HCT116 (cell line): ENCODE measurements at regions not wholly inside any gene's neighbourhood (a gene's known extent, or its start where the extent isn't known, plus 50 kb on each side); places are given as distances from the start of the nearest gene placed in this dataset.

Experiments used
- ATAC-seq: fragments of 200-7000 bp; cut with Tn5 transposase; 2 replicates; pipeline ENCODE4 v1.9.1; 2020; ENCODE audit warnings: mild to moderate bottlenecking, moderate library complexity
- BruUV-seq: library from RNA; stranded (reverse); fragments of 400-500 nt; replicated peaks from 2 replicates; lab custom pipeline; 2021; lab: Mats Ljungman, UMichigan
- CTCF ChIA-PET: fragments of 300-600 bp; sonication (Branson Sonifier 250); formaldehyde crosslinking; loops from one replicate; lab custom pipeline; 2021; ENCODE audit warnings: antibody characterized with exemption; lab: Charles Lee
- POLR2A ChIA-PET: fragments of 300-600, 350-600 bp; sonication (Branson Sonifier 250); formaldehyde crosslinking; loops from one replicate; lab custom pipeline; 2021; ENCODE audit warnings: antibody characterized with exemption; lab: Charles Lee
- RAD21 ChIA-PET, 2 experiments: fragments of 300-600 bp; sonication (Branson Sonifier 250); formaldehyde crosslinking; loops; one replicate each; lab custom pipeline; 2023; ENCODE audit warnings: low total read pairs in 2 of 2; ENCODE audit not compliant: uncharacterized antibody in 2 of 2, unreplicated experiment in 2 of 2, low non-redundant PET in 1 of 2; lab: Charles Lee
- DNase-seq: peaks from one replicate; pipeline ENCODE4 v3.0.0-alpha.2; 2010; ENCODE audit warnings: low read depth, low spot score
- H2AFZ ChIP-seq: fragments of 200-600 bp; shearing (Covaris generic), sonication (generic); 2 replicates; pipeline ENCODE4 v1.6.1; 2017; ENCODE audit warnings: low read depth, mixed run types, mixed read lengths, antibody characterized with exemption, low read length; ENCODE audit not compliant: poor library complexity, severe bottlenecking
- H3K27ac ChIP-seq: 2 replicates; pipeline ENCODE4 v1.5.1; 2012; ENCODE audit warnings: low read depth, low read length
- H3K27me3 ChIP-seq: fragments of 200-600 bp; sonication (generic); 2 replicates; pipeline ENCODE4 v1.6.1; 2016; ENCODE audit warnings: mixed run types, low read length, mixed read lengths; ENCODE audit not compliant: insufficient read depth
- H3K36me3 ChIP-seq, 2 experiments: fragments of 200-500 bp in 1 of 2; fragments of 200-600 bp in 1 of 2; sonication (Bioruptor generic) in 1 of 2; sonication (generic) in 1 of 2; 2 replicates each; pipeline versions ENCODE4 v1.5.1 to v1.6.1; 2014 to 2016; ENCODE audit warnings: low read length in 2 of 2, inconsistent platforms in 1 of 2, mixed read lengths in 1 of 2, mixed run types in 1 of 2; ENCODE audit not compliant: insufficient read depth in 2 of 2, control insufficient read depth in 1 of 2
- H3K4me1 ChIP-seq, 2 experiments: fragments of 200-600 bp in 1 of 2; sonication (generic) in 1 of 2; 2 replicates each; pipeline versions ENCODE4 v1.5.1 to v1.6.1; 2012 to 2017; ENCODE audit warnings: low read length in 2 of 2, inconsistent platforms in 1 of 2, mild to moderate bottlenecking in 1 of 2, mixed read lengths in 1 of 2, mixed run types in 1 of 2, moderate library complexity in 1 of 2; ENCODE audit not compliant: insufficient read depth in 2 of 2, control insufficient read depth in 1 of 2
- H3K4me2 ChIP-seq: fragments of 200-600 bp; sonication (generic); 2 replicates; pipeline ENCODE4 v1.6.1; 2017; ENCODE audit warnings: mixed run types, low read length, mixed read lengths
- H3K4me3 ChIP-seq, 2 experiments: fragments of 200-600 bp in 1 of 2; sonication (generic) in 1 of 2; replicated peaks in 1 of 2; 2 replicates each; pipeline ENCODE4 v1.5.1; 2011 to 2016; ENCODE audit warnings: low read length in 2 of 2, control low read depth in 1 of 2, low read depth in 1 of 2, mild to moderate bottlenecking in 1 of 2, mixed read lengths in 1 of 2, mixed run types in 1 of 2
- H3K79me2 ChIP-seq: fragments of 200-600 bp; sonication (generic); 2 replicates; pipeline ENCODE4 v1.6.1; 2017; ENCODE audit warnings: mild to moderate bottlenecking, mixed run types, low read length, moderate library complexity, mixed read lengths; ENCODE audit not compliant: insufficient read depth
- H3K9ac ChIP-seq: fragments of 200-600 bp; sonication (generic); 2 replicates; pipeline ENCODE4 v1.6.1; 2016; ENCODE audit warnings: low read length, mixed read lengths
- H3K9me2 ChIP-seq: fragments of 200-600 bp; sonication (generic), shearing (Covaris generic); 2 replicates; pipeline ENCODE4 v1.6.1; 2017; ENCODE audit warnings: mixed run types, mild to moderate bottlenecking, moderate library complexity; ENCODE audit not compliant: insufficient read depth
- H3K9me3 ChIP-seq, 2 experiments: fragments of 200-500 bp in 1 of 2; fragments of 200-600 bp in 1 of 2; sonication (Bioruptor generic) in 1 of 2; sonication (generic) in 1 of 2; 2 replicates each; pipeline ENCODE4 v1.6.1; 2014 to 2017; ENCODE audit warnings: low read length in 2 of 2, mixed read lengths in 2 of 2, inconsistent platforms in 1 of 2, low read depth in 1 of 2, mild to moderate bottlenecking in 1 of 2, mixed run types in 1 of 2, moderate library complexity in 1 of 2; ENCODE audit not compliant: control insufficient read depth in 1 of 2, insufficient read depth in 1 of 2
- H4K20me1 ChIP-seq: fragments of 200-600 bp; sonication (generic), shearing (Covaris generic); 2 replicates; pipeline ENCODE4 v1.6.1; 2017; ENCODE audit warnings: mixed run types, mild to moderate bottlenecking, moderate library complexity; ENCODE audit not compliant: insufficient read depth
- CBX3 ChIP-seq: IDR thresholded peaks from 2 replicates; pipeline ENCODE4 v1.6.1; 2012; ENCODE audit warnings: low read depth
- EGR1 ChIP-seq: IDR thresholded peaks from 2 replicates; pipeline ENCODE4 v1.6.1; 2012; ENCODE audit warnings: low read depth
- JUND ChIP-seq: IDR thresholded peaks from 2 replicates; pipeline ENCODE4 v1.6.1; 2012
- POLR2A ChIP-seq: IDR thresholded peaks from 2 replicates; pipeline ENCODE4 v1.7.0; 2011; ENCODE audit warnings: borderline replicate concordance; ENCODE audit not compliant: insufficient read depth, insufficient read length; ENCODE audit errors: extremely low read depth
- RAD21 ChIP-seq: IDR thresholded peaks from 2 replicates; pipeline ENCODE4 v1.6.1; 2012; ENCODE audit warnings: low read depth, mild to moderate bottlenecking
- SP1 ChIP-seq: IDR thresholded peaks from 2 replicates; pipeline ENCODE4 v1.6.1; 2012; ENCODE audit warnings: low read depth
- SRF ChIP-seq: IDR thresholded peaks from 2 replicates; pipeline ENCODE4 v1.6.1; 2012; ENCODE audit warnings: low read depth
- ZNF274 ChIP-seq: fragments of 200-500 bp; sonication (Bioruptor generic); IDR thresholded peaks from 2 replicates; pipeline ENCODE4 v1.6.1; 2014; ENCODE audit warnings: mild to moderate bottlenecking, low read depth, low read length, inconsistent platforms
- intact Hi-C: fragments of 100-400 bp; cut with micrococcal nuclease; formaldehyde crosslinking; loops from 2 replicates; pipeline ENCODE4 v1.10.0; 2022
- TF ChIP-seq, protein P1 (sequence below): IDR thresholded peaks from 2 replicates; pipeline ENCODE4 v1.6.1; 2011; ENCODE audit warnings: mild to moderate bottlenecking, low read length, moderate library complexity; ENCODE audit not compliant: insufficient replicate concordance; ENCODE audit errors: extremely low read depth
- TF ChIP-seq, protein P2 (sequence below): IDR thresholded peaks from 2 replicates; pipeline ENCODE4 v1.6.1; 2012; ENCODE audit warnings: low read depth
- TF ChIP-seq, protein P3 (sequence below): IDR thresholded peaks from 2 replicates; pipeline ENCODE4 v1.6.1; 2012
- TF ChIP-seq, protein P4 (sequence below): IDR thresholded peaks from 2 replicates; pipeline ENCODE4 v1.6.1; 2012

DNA sequence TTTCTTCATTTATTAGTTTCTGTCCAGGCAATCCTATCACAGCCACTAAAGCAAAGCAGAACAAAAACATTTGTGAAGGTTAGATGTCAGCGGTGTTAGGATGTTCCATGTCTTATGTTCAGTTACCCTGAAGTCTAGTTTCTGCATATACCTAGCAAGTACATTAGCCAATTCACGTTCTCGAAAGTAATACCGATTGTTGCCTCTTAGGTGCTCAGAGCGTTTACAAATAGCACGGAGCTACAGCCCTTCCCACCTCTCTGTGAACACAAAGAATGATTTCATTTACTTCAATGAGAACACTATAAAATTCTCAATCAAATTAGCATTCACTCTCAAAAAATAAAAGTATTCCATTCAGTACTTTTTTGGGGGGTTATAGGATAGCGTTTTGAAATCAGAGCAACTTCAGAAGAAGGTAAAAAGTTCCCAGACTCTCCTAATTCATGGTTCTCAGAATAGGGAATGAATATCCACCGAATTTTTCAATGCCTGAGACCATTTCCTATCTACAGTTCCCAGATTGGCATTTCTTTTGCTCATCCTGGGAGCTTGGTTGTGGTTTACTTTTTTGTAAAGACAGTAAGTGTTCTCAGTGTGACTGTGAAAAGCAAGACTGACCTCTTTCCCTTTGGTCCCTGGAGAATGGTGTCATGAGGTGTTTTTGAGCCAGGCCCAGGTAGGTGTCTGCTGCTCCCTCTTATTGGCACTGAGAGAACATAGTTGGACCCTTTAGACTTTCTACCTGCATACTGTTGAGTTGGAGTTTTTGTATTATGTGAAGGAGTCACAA lies 488.0 kb upstream of the RGS6 start:
- DNase-seq (no peak), ATAC-seq (no peak)
- no peaks in the 10 kb centered on the region for H3K9me3 ChIP-seq
- ChIA-PET POLR2A (no interaction called here), RAD21 (no interaction called here), CTCF (no interaction called here)
- intact Hi-C loops = no loop called here
- H3K27ac ChIP-seq = no peak overlapping the region
- no peak overlapping the region for H3K9ac ChIP-seq
- H3K36me3 ChIP-seq = no peaks in the 10 kb centered on the region
- no peaks in the 10 kb centered on the region for H3K79me2 ChIP-seq
- H3K4me1 ChIP-seq = no peaks in the 10 kb centered on the region
- H3K4me2 ChIP-seq = no peak overlapping the region
- H3K27me3 ChIP-seq = no peaks in the 10 kb centered on the region
- TF ChIP-seq RAD21 (no peak), SP1 (no peak)
- H4K20me1 ChIP-seq = no peaks in the 10 kb centered on the region
- no peak overlapping the region for H3K4me3 ChIP-seq
- BruUV-seq = no TSS peak
- no peaks in the 10 kb centered on the region for H3K9me2 ChIP-seq
- H2AFZ ChIP-seq = no peak overlapping the region

DNA sequence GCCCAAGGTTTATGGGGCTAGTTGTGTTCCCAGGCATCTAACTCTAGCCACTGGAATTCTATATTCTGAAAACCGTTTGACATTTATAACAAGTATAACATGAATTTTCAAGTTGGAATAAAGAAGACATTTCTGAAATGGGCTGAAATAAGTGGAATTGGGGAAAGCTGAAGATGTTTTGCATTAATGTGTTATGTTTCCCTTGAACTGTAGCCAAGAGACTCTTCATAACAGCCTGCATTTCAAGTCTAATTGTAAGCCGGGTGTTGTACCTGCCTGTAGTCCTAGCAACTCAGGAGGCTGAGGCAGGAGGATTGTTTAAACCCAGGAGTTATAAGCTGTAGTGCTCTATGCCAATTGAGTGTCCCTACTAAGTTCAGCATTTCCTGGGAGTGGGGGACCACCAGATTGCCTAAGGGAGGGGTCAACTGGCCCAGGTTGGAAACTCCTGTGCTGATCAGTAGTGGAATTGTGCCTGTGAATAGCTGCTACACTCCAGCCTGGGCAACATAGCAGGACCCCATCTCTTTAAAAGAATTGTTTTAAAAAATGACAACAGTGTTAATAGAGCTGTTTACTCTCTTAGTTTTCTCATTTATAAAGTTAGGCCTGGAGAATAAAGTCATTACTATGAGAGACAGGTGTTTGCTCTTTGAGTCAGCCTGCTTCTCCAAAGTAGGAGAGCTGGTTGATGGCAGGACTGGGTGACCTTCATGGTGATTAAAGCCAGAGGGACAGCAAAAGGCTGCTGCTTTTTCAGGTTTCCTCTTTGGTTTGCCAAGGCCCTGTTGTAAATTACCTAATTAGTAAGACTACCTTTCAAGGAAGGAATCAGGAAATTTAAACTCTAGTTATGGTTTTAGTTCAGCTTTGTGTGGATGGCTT lies 483.6 kb upstream of the RGS6 start:
- Histone ChIP-seq H3K27ac (no peak overlapping the region), H2AFZ (no peak overlapping the region), H3K36me3 (no peaks in the 10 kb centered on the region), H3K4me2 (no peak overlapping the region), H3K79me2 (no peaks in the 10 kb centered on the region), H3K9me2 (no peaks in the 10 kb centered on the region), H3K4me1 (no peaks in the 10 kb centered on the region), H3K4me3 (no peak overlapping the region), H3K27me3 (no peaks in the 10 kb centered on the region), H3K9me3 (no peaks in the 10 kb centered on the region), H3K9ac (no peak overlapping the region), H4K20me1 (no peaks in the 10 kb centered on the region)
- no TSS peak for BruUV-seq
- ChIA-PET RAD21 (no interaction called here), CTCF (interaction anchor here (0.6 kb wide), 1 partner anchor 8 kb away, joined by 3 read pairs; no protein-coding TSS in a partner anchor), POLR2A (no interaction called here)
- no peak for ATAC-seq
- intact Hi-C loops = no loop called here
- DNase-seq = no peak
- no peak for TF ChIP-seq SP1
- TF ChIP-seq, protein P1, sequence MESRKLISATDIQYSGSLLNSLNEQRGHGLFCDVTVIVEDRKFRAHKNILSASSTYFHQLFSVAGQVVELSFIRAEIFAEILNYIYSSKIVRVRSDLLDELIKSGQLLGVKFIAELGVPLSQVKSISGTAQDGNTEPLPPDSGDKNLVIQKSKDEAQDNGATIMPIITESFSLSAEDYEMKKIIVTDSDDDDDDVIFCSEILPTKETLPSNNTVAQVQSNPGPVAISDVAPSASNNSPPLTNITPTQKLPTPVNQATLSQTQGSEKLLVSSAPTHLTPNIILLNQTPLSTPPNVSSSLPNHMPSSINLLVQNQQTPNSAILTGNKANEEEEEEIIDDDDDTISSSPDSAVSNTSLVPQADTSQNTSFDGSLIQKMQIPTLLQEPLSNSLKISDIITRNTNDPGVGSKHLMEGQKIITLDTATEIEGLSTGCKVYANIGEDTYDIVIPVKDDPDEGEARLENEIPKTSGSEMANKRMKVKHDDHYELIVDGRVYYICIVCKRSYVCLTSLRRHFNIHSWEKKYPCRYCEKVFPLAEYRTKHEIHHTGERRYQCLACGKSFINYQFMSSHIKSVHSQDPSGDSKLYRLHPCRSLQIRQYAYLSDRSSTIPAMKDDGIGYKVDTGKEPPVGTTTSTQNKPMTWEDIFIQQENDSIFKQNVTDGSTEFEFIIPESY = no peak
- TF ChIP-seq, protein P2, sequence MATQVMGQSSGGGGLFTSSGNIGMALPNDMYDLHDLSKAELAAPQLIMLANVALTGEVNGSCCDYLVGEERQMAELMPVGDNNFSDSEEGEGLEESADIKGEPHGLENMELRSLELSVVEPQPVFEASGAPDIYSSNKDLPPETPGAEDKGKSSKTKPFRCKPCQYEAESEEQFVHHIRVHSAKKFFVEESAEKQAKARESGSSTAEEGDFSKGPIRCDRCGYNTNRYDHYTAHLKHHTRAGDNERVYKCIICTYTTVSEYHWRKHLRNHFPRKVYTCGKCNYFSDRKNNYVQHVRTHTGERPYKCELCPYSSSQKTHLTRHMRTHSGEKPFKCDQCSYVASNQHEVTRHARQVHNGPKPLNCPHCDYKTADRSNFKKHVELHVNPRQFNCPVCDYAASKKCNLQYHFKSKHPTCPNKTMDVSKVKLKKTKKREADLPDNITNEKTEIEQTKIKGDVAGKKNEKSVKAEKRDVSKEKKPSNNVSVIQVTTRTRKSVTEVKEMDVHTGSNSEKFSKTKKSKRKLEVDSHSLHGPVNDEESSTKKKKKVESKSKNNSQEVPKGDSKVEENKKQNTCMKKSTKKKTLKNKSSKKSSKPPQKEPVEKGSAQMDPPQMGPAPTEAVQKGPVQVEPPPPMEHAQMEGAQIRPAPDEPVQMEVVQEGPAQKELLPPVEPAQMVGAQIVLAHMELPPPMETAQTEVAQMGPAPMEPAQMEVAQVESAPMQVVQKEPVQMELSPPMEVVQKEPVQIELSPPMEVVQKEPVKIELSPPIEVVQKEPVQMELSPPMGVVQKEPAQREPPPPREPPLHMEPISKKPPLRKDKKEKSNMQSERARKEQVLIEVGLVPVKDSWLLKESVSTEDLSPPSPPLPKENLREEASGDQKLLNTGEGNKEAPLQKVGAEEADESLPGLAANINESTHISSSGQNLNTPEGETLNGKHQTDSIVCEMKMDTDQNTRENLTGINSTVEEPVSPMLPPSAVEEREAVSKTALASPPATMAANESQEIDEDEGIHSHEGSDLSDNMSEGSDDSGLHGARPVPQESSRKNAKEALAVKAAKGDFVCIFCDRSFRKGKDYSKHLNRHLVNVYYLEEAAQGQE = no peak
- no peak for TF ChIP-seq JUND
- no peak for TF ChIP-seq POLR2A
- TF ChIP-seq SRF = no peak
- no peak for TF ChIP-seq CBX3
- TF ChIP-seq, protein P3, sequence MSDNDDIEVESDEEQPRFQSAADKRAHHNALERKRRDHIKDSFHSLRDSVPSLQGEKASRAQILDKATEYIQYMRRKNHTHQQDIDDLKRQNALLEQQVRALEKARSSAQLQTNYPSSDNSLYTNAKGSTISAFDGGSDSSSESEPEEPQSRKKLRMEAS = no peak
- no peak for TF ChIP-seq RAD21
- no peak for TF ChIP-seq ZNF274
- no peak for TF ChIP-seq EGR1
- TF ChIP-seq, protein P4, sequence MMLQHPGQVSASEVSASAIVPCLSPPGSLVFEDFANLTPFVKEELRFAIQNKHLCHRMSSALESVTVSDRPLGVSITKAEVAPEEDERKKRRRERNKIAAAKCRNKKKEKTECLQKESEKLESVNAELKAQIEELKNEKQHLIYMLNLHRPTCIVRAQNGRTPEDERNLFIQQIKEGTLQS = no peak
